HEK293 (cell line): ENCODE measurements at regions not wholly inside any gene's neighbourhood (a gene's known extent, or its start where the extent isn't known, plus 50 kb on each side); places are given as distances from the start of the nearest gene placed in this dataset.

Experiments used
- CTCF ChIP-seq: fragments of 450-650 bp; formaldehyde crosslinking; IDR thresholded peaks from 2 replicates; pipeline ENCODE4 v1.5.1; 2016; ENCODE audit warnings: missing biosample characterization, missing genetic modification characterization
- KLF1 ChIP-seq: fragments of 450-650 bp; formaldehyde crosslinking; IDR thresholded peaks from 2 replicates; pipeline ENCODE4 v1.5.1; 2016; ENCODE audit warnings: missing biosample characterization, missing genetic modification characterization
- ZBTB49 ChIP-seq: fragments of 450-650 bp; formaldehyde crosslinking; IDR thresholded peaks from 2 replicates; pipeline ENCODE4 v1.5.1; 2016; ENCODE audit warnings: missing biosample characterization, missing genetic modification characterization, low read depth
- ZEB2 ChIP-seq: fragments of 450-650 bp; formaldehyde crosslinking; IDR thresholded peaks from 2 replicates; pipeline ENCODE4 v1.5.1; 2016; ENCODE audit warnings: missing biosample characterization, missing genetic modification characterization
- ZNF274 ChIP-seq, 2 experiments: fragments of 200-500 bp in 1 of 2; fragments of 450-650 bp in 1 of 2; sonication (Bioruptor generic) in 1 of 2; formaldehyde crosslinking in 1 of 2; IDR thresholded peaks; 2 replicates each; pipeline versions ENCODE4 v1.5.1 to v1.6.1; 2014 to 2016; ENCODE audit warnings: borderline replicate concordance in 1 of 2, inconsistent platforms in 1 of 2, low read length in 1 of 2, missing biosample characterization in 1 of 2, missing genetic modification characterization in 1 of 2
- ZNF629 ChIP-seq: fragments of 450-650 bp; formaldehyde crosslinking; IDR thresholded peaks from 2 replicates; pipeline ENCODE4 v1.5.1; 2017; ENCODE audit warnings: missing biosample characterization, missing genetic modification characterization
- ZNF701 ChIP-seq: fragments of 450-650 bp; formaldehyde crosslinking; IDR thresholded peaks from 2 replicates; pipeline ENCODE4 v1.5.1; 2016; ENCODE audit warnings: missing biosample characterization, missing genetic modification characterization

GRCh38 chr10:125300937-125301336, 140.6 kb upstream of the CTBP2 start:
- TF ChIP-seq KLF1 (tag by site-specific recombination) = no peak
- no peak for TF ChIP-seq ZEB2 (tag by site-specific recombination)
- no peak for TF ChIP-seq ZNF274 (IDR thresholded peaks at IDR 0.05; ENCODE audit: low read length)
- TF ChIP-seq ZNF274 (tag by site-specific recombination; IDR thresholded peaks at IDR 0.05; ENCODE audit: borderline replicate concordance) = no peak
- TF ChIP-seq CTCF (tag by site-specific recombination) = no peak
- no peak for TF ChIP-seq ZNF701 (tag by site-specific recombination)
- no peak for TF ChIP-seq ZNF629
- TF ChIP-seq ZBTB49 (tag by site-specific recombination) = no peak
